ENCODE measurements at regions not wholly inside any gene's neighbourhood (a gene's known extent, or its start where the extent isn't known, plus 50 kb on each side); places are given as distances from the start of the nearest gene placed in this dataset.

GRCh38 chr1:112309499-112309898 is 86.5 kb upstream of the CTTNBP2NL start:
- TF ChIP-seq POLR2AphosphoS5 (IDR thresholded peaks at IDR 0.05; ENCODE audit: low read depth, low read length) = no peak
- no peak for TF ChIP-seq TAF1 (IDR thresholded peaks at IDR 0.05; ENCODE audit: borderline replicate concordance, low read depth, low read length)
- no peak for TF ChIP-seq POLR2A (IDR thresholded peaks at IDR 0.05; ENCODE audit: low read depth, low read length)
- no peak for DNase-seq (ENCODE audit: insufficient read length)
- FAIRE-seq = no peak

GRCh38 chr1:112312315-112312714 is 83.7 kb upstream of the CTTNBP2NL start:
- no peak for TF ChIP-seq POLR2AphosphoS5 (IDR thresholded peaks at IDR 0.05; ENCODE audit: low read depth, low read length)
- no peak for TF ChIP-seq POLR2A (IDR thresholded peaks at IDR 0.05; ENCODE audit: low read depth, low read length)
- FAIRE-seq = no peak
- DNase-seq (ENCODE audit: insufficient read length) = no peak

- no peak for DNase-seq (ENCODE audit: insufficient read length)
- TF ChIP-seq TAF1 (IDR thresholded peaks at IDR 0.05; ENCODE audit: borderline replicate concordance, low read depth, low read length) (no peak), POLR2AphosphoS5 (IDR thresholded peaks at IDR 0.05; ENCODE audit: low read depth, low read length) (no peak), POLR2A (IDR thresholded peaks at IDR 0.05; ENCODE audit: low read depth, low read length) (no peak)
- FAIRE-seq = no peak
These were observed 83.1 kb upstream of the CTTNBP2NL start for GRCh38 chr1:112312879-112313278.

- TF ChIP-seq POLR2AphosphoS5 (IDR thresholded peaks at IDR 0.05; ENCODE audit: low read depth, low read length) (no peak), POLR2A (IDR thresholded peaks at IDR 0.05; ENCODE audit: low read depth, low read length) (no peak), TAF1 (IDR thresholded peaks at IDR 0.05; ENCODE audit: borderline replicate concordance, low read depth, low read length) (no peak)
- DNase-seq (ENCODE audit: insufficient read length) = no peak
- FAIRE-seq = no peak
These were observed 79.6 kb upstream of the CTTNBP2NL start for GRCh38 chr1:112316254-112316913.

- DNase-seq (ENCODE audit: insufficient read length) (no peak), FAIRE-seq (no peak)
- no peak for TF ChIP-seq POLR2A (IDR thresholded peaks at IDR 0.05; ENCODE audit: low read depth, low read length)
- TF ChIP-seq POLR2AphosphoS5 (IDR thresholded peaks at IDR 0.05; ENCODE audit: low read depth, low read length) = no peak
- TF ChIP-seq TAF1 (IDR thresholded peaks at IDR 0.05; ENCODE audit: borderline replicate concordance, low read depth, low read length) = no peak
These were observed 78.9 kb upstream of the CTTNBP2NL start for GRCh38 chr1:112317140-112317539.

GRCh38 chr1:112317611-112318062 is 78.4 kb upstream of the CTTNBP2NL start:
- FAIRE-seq (no peak), DNase-seq (ENCODE audit: insufficient read length) (no peak)
- TF ChIP-seq TAF1 (IDR thresholded peaks at IDR 0.05; ENCODE audit: borderline replicate concordance, low read depth, low read length) = no peak
- TF ChIP-seq POLR2AphosphoS5 (IDR thresholded peaks at IDR 0.05; ENCODE audit: low read depth, low read length) = no peak
- no peak for TF ChIP-seq POLR2A (IDR thresholded peaks at IDR 0.05; ENCODE audit: low read depth, low read length)

GRCh38 chr1:112318263-112318662 is 77.8 kb upstream of the CTTNBP2NL start:
- no peak for DNase-seq (ENCODE audit: insufficient read length)
- FAIRE-seq = no peak
- TF ChIP-seq POLR2A (IDR thresholded peaks at IDR 0.05; ENCODE audit: low read depth, low read length) (no peak), TAF1 (IDR thresholded peaks at IDR 0.05; ENCODE audit: borderline replicate concordance, low read depth, low read length) (no peak), POLR2AphosphoS5 (IDR thresholded peaks at IDR 0.05; ENCODE audit: low read depth, low read length) (no peak)

GRCh38 chr1:112318698-112319370 is 77.2 kb upstream of the CTTNBP2NL start:
- no peak for DNase-seq (ENCODE audit: insufficient read length)
- TF ChIP-seq POLR2AphosphoS5 (IDR thresholded peaks at IDR 0.05; ENCODE audit: low read depth, low read length) = no peak
- no peak for TF ChIP-seq POLR2A (IDR thresholded peaks at IDR 0.05; ENCODE audit: low read depth, low read length)
- FAIRE-seq = no peak

- TF ChIP-seq POLR2A (IDR thresholded peaks at IDR 0.05; ENCODE audit: low read depth, low read length) (no peak), TAF1 (IDR thresholded peaks at IDR 0.05; ENCODE audit: borderline replicate concordance, low read depth, low read length) (no peak), POLR2AphosphoS5 (IDR thresholded peaks at IDR 0.05; ENCODE audit: low read depth, low read length) (no peak)
- no peak for DNase-seq (ENCODE audit: insufficient read length)
- no peak for FAIRE-seq
These were observed 76.5 kb upstream of the CTTNBP2NL start for GRCh38 chr1:112319371-112320040.

- FAIRE-seq (no peak), DNase-seq (ENCODE audit: insufficient read length) (no peak)
These were observed 76.0 kb upstream of the CTTNBP2NL start for GRCh38 chr1:112320058-112320457.

GRCh38 chr1:112322018-112322417 is 74.0 kb upstream of the CTTNBP2NL start:
- FAIRE-seq = no peak
- TF ChIP-seq POLR2AphosphoS5 (IDR thresholded peaks at IDR 0.05; ENCODE audit: low read depth, low read length) = no peak
- no peak for TF ChIP-seq TAF1 (IDR thresholded peaks at IDR 0.05; ENCODE audit: borderline replicate concordance, low read depth, low read length)
- no peak for TF ChIP-seq POLR2A (IDR thresholded peaks at IDR 0.05; ENCODE audit: low read depth, low read length)
- no peak for DNase-seq (ENCODE audit: insufficient read length)

More at GRCh38 chr1:112320058-112320457, 76.0 kb upstream of the CTTNBP2NL start:
- TF ChIP-seq POLR2A (IDR thresholded peaks at IDR 0.05; ENCODE audit: low read depth, low read length) (no peak), TAF1 (IDR thresholded peaks at IDR 0.05; ENCODE audit: borderline replicate concordance, low read depth, low read length) (no peak), POLR2AphosphoS5 (IDR thresholded peaks at IDR 0.05; ENCODE audit: low read depth, low read length) (no peak)
